ENCODE measurements at regions not wholly inside any gene's neighbourhood (a gene's known extent, or its start where the extent isn't known, plus 50 kb on each side); places are given as distances from the start of the nearest gene placed in this dataset.

GRCh38 chr20:48407710-48408109 is 420.1 kb downstream of the PREX1 start (continued):
- TF ChIP-seq, protein P1, sequence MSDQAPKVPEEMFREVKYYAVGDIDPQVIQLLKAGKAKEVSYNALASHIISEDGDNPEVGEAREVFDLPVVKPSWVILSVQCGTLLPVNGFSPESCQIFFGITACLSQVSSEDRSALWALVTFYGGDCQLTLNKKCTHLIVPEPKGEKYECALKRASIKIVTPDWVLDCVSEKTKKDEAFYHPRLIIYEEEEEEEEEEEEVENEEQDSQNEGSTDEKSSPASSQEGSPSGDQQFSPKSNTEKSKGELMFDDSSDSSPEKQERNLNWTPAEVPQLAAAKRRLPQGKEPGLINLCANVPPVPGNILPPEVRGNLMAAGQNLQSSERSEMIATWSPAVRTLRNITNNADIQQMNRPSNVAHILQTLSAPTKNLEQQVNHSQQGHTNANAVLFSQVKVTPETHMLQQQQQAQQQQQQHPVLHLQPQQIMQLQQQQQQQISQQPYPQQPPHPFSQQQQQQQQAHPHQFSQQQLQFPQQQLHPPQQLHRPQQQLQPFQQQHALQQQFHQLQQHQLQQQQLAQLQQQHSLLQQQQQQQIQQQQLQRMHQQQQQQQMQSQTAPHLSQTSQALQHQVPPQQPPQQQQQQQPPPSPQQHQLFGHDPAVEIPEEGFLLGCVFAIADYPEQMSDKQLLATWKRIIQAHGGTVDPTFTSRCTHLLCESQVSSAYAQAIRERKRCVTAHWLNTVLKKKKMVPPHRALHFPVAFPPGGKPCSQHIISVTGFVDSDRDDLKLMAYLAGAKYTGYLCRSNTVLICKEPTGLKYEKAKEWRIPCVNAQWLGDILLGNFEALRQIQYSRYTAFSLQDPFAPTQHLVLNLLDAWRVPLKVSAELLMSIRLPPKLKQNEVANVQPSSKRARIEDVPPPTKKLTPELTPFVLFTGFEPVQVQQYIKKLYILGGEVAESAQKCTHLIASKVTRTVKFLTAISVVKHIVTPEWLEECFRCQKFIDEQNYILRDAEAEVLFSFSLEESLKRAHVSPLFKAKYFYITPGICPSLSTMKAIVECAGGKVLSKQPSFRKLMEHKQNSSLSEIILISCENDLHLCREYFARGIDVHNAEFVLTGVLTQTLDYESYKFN (CRISPR knock-in tag; conservative IDR thresholded peaks at IDR 0.05), result peak; percentile 62
- no peak for TF ChIP-seq LCORL (IDR thresholded peaks at IDR 0.05)
- peak; percentile 33; the same call in 1 of the 2 replicates for TF ChIP-seq LCORL (CRISPR knock-in tag; IDR thresholded peaks at IDR 0.05)
- TF ChIP-seq ONECUT2 (CRISPR knock-in tag; IDR thresholded peaks at IDR 0.05), result no peak
- no peak for TF ChIP-seq ZNF75D (CRISPR knock-in tag; IDR thresholded peaks at IDR 0.05; ENCODE audit: borderline replicate concordance)
- no peak for TF ChIP-seq ZMYM4 (CRISPR knock-in tag; IDR thresholded peaks at IDR 0.05)
- no peak for TF ChIP-seq FOXA1 (IDR thresholded peaks at IDR 0.05)
- TF ChIP-seq FOXA1 (CRISPR knock-in tag; IDR thresholded peaks at IDR 0.05), result peak; percentile 39
- no peak for TF ChIP-seq ZNF607 (CRISPR knock-in tag; IDR thresholded peaks at IDR 0.05; ENCODE audit: borderline replicate concordance)
- TF ChIP-seq, protein P2, sequence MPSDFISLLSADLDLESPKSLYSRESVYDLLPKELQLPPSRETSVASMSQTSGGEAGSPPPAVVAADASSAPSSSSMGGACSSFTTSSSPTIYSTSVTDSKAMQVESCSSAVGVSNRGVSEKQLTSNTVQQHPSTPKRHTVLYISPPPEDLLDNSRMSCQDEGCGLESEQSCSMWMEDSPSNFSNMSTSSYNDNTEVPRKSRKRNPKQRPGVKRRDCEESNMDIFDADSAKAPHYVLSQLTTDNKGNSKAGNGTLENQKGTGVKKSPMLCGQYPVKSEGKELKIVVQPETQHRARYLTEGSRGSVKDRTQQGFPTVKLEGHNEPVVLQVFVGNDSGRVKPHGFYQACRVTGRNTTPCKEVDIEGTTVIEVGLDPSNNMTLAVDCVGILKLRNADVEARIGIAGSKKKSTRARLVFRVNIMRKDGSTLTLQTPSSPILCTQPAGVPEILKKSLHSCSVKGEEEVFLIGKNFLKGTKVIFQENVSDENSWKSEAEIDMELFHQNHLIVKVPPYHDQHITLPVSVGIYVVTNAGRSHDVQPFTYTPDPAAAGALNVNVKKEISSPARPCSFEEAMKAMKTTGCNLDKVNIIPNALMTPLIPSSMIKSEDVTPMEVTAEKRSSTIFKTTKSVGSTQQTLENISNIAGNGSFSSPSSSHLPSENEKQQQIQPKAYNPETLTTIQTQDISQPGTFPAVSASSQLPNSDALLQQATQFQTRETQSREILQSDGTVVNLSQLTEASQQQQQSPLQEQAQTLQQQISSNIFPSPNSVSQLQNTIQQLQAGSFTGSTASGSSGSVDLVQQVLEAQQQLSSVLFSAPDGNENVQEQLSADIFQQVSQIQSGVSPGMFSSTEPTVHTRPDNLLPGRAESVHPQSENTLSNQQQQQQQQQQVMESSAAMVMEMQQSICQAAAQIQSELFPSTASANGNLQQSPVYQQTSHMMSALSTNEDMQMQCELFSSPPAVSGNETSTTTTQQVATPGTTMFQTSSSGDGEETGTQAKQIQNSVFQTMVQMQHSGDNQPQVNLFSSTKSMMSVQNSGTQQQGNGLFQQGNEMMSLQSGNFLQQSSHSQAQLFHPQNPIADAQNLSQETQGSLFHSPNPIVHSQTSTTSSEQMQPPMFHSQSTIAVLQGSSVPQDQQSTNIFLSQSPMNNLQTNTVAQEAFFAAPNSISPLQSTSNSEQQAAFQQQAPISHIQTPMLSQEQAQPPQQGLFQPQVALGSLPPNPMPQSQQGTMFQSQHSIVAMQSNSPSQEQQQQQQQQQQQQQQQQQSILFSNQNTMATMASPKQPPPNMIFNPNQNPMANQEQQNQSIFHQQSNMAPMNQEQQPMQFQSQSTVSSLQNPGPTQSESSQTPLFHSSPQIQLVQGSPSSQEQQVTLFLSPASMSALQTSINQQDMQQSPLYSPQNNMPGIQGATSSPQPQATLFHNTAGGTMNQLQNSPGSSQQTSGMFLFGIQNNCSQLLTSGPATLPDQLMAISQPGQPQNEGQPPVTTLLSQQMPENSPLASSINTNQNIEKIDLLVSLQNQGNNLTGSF (CRISPR knock-in tag; IDR thresholded peaks at IDR 0.05), result no peak
- no peak for TF ChIP-seq HNF4G (IDR thresholded peaks at IDR 0.05; ENCODE audit: borderline replicate concordance, low read depth, low read length)
- no peak for TF ChIP-seq HNF4G (CRISPR knock-in tag; IDR thresholded peaks at IDR 0.05; ENCODE audit: borderline replicate concordance, low read depth)
- TF ChIP-seq, protein P3, sequence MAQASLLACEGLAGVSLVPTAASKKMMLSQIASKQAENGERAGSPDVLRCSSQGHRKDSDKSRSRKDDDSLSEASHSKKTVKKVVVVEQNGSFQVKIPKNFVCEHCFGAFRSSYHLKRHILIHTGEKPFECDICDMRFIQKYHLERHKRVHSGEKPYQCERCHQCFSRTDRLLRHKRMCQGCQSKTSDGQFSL (CRISPR knock-in tag; IDR thresholded peaks at IDR 0.05), result no peak
- no peak for TF ChIP-seq TBP (CRISPR knock-in tag; IDR thresholded peaks at IDR 0.05)
- TF ChIP-seq POGZ (CRISPR knock-in tag; IDR thresholded peaks at IDR 0.05), result no peak
- no peak for TF ChIP-seq CCAR2 (optimal IDR thresholded peaks at IDR 0.05; ENCODE audit: low read depth, low read length)
- no peak for TF ChIP-seq RAD21 (CRISPR knock-in tag; IDR thresholded peaks at IDR 0.05)
- TF ChIP-seq RNF2 (conservative IDR thresholded peaks at IDR 0.05; ENCODE audit: low read depth), result no peak
- TF ChIP-seq ZSCAN25 (CRISPR knock-in tag; IDR thresholded peaks at IDR 0.05), result no peak
- TF ChIP-seq, protein P4, sequence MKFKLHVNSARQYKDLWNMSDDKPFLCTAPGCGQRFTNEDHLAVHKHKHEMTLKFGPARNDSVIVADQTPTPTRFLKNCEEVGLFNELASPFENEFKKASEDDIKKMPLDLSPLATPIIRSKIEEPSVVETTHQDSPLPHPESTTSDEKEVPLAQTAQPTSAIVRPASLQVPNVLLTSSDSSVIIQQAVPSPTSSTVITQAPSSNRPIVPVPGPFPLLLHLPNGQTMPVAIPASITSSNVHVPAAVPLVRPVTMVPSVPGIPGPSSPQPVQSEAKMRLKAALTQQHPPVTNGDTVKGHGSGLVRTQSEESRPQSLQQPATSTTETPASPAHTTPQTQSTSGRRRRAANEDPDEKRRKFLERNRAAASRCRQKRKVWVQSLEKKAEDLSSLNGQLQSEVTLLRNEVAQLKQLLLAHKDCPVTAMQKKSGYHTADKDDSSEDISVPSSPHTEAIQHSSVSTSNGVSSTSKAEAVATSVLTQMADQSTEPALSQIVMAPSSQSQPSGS (CRISPR knock-in tag; IDR thresholded peaks at IDR 0.05), result no peak
